ENCODE measurements at regions not wholly inside any gene's neighbourhood (a gene's known extent, or its start where the extent isn't known, plus 50 kb on each side); places are given as distances from the start of the nearest gene placed in this dataset.
"Not testable (repeated sequence)": the region's sequence is repeated elsewhere in the genome, so short reads cannot be mapped to it uniquely, and the experiment has no call there.

DNA sequence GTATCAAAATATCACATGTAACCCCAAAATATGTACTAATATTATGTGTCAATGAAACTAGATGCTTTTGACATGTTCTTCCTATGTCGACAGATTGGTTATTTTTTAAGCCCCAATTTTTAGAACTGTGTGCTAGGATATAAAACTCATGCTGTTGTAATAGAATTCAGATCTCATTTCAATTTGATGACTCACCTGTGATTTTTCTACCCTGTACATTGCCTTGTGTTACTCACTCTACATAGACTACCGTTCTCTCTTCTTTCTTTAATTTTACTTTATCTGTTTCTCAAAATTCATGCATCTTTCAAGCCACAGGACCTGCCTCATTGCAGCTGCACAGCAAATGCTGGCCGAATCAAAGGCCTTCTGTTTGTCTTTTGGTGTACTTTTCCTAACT, 284.5 kb downstream of the MAT2B start:
- DNase-seq (ENCODE audit: low spot score), result no peak

DNA sequence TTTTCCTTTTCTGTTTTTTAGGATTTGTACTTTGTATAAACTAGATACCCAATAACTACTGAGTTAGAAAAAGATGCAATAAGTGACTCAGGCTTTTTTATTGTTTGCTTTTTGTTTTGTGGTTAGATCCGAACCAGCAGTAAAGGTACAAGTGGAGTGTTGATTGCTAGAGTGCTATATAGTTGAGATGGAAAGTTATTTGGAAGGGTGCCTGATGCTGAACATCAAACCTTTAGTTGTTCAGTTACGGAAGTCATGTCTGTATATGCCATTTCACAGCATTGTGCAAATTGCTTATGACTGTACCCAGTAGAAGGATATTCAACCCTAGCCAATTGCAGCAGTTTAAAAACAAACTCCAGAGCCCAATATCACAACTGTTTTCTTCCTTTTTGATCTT, 285.1 kb downstream of the MAT2B start:
- no peak for DNase-seq (ENCODE audit: low spot score)

DNA sequence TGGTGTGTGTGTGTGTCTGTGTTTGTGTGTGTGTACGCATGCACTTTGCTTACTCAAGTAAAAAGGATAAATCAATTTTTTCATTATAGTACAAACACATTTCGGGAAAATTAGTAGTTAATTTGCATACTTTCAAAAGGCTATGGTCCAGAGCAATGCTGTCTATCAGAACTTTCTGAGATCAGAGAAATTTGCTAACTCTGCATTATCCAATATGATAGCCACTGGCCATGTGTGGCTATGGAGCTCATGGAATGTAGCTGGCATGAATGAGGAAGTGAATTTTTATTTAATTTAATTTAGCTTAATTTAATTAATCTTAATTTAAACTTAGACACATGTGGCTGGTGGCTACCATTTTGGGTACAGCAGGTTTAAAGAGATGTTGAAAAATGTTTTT, 289.6 kb downstream of the MAT2B start:
- no peak for DNase-seq (ENCODE audit: low spot score)

DNA sequence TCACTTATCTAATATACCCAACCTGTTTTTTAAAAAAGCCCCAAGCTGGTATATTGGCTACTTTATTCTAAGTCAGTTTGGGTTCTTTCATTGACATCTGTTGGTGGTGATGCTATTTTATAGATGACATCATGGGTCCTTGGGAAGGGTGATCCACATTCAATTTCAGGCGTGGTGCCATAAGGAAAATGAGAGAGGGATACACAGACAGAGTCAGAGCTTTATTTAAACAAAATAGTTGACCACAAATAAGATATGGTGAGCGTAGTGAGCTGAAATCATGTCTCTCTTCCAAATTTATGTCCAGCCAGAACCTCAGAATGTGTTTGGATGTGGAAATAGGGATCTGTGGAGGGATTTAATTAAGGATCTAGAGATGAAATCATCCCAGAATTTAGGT, 302.4 kb downstream of the MAT2B start:
- no peak for DNase-seq (ENCODE audit: low spot score)

DNA sequence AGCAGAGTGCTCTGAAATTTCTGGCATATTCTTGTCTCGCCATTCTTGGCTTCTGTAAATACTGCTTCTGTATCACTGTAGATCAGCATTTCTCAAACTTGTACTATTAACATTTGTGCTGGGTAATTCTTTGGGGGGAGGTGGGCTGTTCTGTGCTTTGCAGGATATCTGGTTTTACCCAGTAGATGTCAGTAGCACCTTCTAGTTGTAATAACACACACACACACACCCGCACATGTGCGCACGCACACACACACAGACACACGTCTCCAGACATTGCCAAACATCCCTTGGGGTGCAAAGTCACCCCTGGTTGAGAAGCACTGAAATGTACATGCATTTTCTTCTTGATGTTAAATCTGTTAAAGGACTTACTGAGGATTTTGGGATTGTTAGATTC, 304.1 kb downstream of the MAT2B start:
- DNase-seq (ENCODE audit: low spot score), result no peak

DNA sequence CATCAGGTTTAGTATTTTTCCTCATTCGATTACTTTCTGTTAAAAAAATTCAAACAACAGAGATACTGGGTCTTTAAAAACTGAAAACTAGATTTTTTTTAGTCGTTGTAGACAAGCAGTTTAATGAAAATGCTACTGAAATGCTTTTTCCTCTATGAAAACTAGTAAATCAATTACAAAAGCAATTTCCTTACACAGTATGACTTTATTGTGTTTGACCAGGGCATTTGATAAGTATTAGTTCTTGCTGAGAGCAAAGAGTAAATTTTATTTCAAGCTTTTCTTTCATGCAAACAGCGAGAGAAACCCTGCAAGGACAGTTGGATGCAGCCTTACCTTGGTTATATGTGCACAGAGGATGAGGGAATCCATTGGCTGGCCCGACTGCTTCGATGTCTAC, 308.5 kb downstream of the MAT2B start:
- DNase-seq (ENCODE audit: low spot score), result no peak

DNA sequence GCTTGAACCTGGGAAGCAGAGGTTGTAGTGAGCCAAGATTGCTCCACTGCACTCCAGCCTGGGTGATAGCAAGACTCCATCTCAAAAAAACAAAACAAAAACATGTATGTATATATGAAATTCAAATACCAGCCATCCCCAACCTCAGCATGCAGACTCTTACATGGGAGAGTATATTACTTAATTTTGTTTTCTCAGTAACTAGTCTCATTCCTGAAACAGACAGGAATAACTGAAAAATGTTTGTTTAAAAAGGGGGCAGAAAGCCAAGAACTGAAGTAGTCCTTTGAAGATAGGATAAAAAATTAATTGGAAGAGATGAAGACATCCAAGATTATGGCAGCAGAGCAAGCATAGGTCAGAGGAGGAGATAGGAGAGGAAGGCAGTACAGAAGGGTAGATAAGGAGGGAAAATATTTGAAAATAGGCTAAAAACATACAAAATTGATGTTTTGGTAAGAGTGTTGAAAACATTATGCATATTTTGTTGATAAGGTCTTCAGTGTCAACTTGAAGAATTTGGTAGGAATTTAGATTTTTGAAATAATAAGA, 309.9 kb downstream of the MAT2B start:
- DNase-seq (ENCODE audit: low spot score), result no peak

DNA sequence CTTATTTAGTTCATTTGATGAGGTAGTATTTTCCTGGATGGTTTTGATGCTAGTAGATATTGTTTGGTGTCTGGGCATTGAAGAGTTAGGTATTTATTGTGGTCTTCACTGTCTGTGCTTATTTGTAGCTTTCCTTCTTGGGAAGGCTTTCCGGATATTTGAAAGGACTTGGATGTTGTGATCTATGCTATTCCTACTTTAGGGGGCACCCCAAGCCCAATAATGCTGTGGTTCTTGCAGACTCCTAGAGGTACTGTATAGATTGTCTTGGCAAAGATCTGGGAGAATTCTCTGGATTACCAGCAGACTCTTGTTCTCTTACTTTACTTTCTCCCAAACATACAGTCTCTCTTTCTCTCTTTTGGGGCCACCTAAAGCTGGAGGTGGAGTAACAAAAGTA, 315.7 kb downstream of the MAT2B start:
- DNase-seq (ENCODE audit: low spot score), result no peak

DNA sequence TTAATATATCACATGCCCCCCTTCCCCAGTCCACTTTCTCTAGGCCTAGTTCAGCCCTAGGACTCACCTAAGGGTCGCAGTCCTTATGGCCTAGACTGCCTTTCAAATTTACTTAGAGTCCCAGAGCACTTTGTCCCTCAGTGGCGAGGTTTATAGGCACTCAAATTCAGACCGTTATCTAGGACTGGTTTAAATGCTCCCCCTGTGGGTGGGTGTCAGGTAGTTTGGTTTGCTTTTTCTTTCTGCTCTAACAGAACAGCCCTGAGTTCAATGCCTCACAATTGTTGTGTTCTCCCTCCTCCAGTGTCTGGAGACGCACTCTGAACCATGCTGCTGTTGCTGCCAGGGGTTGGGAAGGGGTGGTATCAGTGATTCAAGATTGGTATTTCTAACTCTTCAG, 317.1 kb downstream of the MAT2B start:
- no peak for DNase-seq (ENCODE audit: low spot score)

DNA sequence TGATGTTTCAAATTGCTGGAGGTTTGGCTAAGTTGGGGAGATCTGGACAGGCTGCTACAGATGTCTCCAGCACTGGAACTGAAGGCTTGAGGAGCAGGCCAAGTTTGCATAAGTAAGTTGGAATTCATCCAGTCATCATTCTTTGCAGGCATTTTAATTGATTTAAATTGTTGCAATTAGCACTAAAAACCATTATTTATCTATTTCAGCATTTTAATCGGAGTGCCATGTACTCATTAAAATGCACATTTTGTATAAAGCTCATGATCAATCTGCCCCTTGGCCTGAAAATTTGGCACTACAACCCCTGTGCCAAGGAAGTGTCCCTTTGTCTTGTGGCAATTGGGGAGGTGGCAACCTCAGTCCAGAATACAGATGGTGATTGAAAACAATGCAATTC, 320.2 kb downstream of the MAT2B start:
- no peak for DNase-seq (ENCODE audit: low spot score)

DNA sequence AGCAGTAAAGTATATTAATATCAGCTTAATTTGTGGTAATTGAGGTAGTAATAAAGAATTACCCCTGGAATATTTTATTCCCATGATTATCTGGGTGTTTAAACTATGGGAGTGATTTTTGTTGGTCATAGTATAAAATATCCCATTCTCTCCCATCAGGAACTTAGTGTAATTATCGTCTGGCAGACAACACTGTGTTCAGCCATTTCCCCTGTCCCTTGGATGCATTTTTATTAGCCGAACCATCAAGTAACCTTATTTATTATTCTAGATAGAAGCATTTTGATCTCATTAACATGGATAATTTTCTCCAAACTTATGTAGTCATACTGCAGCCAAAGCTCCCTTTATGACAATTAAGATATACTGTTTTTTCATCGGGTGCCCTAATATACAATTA, 320.8 kb downstream of the MAT2B start:
- no peak for DNase-seq (ENCODE audit: low spot score)

DNA sequence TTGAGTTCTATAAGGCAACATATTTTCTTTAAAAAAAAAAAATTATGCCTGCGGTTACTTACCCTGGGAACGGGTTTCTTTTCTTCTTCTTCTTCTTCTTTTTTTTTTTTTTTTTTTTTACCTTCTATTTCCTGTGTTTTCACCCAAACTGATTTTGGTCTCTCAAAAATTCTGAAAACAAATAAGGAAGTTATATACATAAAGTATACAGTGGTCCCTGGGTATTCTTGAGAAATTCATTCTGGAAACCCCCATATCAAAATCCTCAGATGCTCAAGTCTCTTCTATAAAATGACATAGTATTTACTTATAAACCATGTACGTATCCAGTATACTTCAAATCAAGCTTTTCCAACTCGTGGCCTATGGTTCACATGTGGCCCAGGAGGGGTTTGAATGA, 326.7 kb downstream of the MAT2B start:
- no peak for DNase-seq (ENCODE audit: low spot score)

DNA sequence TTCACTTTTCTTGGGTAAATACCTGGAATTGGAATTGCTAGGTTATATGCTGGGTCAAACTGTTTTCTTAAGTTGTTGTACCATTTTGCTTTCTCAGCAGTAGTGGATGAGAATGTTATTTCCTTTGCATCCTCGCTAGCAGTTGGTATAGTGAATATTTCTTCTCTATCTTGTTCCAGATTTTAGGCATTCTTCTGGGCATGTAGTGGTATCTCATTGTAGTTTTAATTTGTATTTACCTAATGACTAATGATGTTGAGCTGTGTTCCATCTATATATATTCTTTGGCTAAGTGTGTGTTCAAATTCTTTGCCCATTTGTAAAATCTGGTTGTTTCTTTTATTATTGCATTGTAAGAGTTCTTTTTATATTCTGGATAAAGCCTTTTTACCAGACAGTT, 333.3 kb downstream of the MAT2B start:
- no peak for DNase-seq (ENCODE audit: low spot score)

DNA sequence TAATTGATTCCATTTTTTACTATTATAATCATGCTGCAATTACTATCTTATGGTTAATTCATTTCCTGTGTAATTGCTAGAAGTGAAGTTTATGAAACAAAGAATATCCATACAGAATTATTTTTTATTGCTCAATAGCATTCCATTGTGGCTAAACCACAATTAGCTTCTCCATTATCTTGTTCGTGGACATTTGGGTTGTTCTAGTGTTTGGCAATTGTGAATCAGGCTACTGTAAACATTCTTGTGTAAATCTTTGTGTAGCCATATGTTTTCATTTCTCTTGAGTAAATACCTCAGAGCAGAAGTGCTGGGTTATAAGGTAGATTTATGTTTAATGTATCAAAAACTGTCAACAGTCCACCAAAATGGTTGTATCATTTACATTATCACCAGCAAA, 341.1 kb downstream of the MAT2B start:
- no peak for DNase-seq (ENCODE audit: low spot score)

DNA sequence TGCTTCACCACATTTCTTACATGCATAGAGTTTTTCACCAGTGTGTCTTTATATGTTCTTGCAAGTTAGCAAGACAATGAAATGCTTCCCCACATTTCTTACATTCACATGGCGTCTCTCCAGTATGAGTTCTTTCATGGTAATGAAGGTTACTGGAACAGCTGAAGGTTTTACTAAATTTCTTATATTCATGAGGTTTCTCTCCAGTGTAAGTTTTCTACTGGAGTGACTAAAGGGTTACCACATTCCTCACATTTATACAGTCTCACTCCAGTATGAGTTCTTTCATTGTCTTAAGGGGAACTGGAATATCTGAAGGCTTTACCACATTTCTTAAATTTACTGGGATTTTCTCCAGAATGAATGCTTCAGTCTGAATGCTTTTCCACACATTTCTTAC, 350.3 kb downstream of the MAT2B start:
- no peak for DNase-seq (ENCODE audit: low spot score)

DNA sequence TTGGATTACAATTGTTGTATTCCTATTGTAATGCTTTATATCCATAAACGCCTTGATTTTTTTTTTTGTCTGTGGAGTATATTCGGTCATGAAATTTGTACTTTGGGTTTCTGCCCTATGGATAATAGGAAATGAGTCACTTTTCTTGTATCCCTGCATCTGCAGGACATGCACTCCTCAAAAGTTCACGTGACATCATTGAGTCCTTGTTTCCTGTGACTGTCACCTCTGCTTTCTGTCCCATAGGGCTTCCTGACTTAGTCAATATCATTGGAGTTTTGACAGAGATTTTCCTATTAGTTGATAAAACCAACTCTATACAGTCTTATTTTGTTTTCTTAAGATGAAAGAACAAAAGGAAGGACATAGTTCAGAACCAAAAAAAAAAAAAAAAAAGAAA, 356.3 kb downstream of the MAT2B start:
- DNase-seq (ENCODE audit: low spot score), result no peak

DNA sequence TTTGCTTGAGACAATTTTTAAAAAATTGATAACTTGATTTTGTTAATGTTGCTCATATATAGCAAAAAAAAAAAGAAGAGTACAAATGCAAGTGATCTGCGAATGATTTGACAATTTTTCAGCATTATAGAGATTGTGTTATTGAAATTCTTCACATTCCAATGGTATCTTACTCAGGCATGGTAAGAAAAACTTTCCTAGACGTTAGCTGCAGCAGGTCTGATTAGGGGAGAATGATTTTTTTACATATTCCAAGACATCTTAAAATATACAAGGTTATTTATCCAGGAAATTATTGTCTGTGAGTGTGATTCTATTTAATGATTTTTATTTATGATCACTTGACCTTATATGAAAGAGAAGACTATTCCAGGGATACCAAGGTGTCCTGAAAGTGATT, 361.9 kb downstream of the MAT2B start:
- DNase-seq (ENCODE audit: low spot score), result no peak

DNA sequence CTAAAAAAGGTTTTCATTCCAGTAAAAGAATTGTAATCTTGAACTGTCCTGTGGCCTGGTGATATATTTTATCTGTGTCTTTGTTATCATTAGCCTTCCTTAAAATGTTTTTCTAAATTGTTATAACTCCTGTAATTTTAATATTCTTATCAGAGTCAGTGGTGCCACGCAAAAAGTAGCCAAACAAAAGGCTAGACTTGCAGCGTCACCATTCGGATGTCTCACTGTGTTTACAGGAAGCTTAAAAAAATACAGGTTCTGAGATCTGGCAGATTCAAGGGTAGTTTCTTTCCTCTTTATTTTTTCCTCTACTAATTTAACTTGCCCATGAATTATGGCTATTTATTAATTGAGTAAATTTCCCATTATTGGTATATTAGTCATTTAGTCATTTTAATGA, 362.3 kb downstream of the MAT2B start:
- DNase-seq (ENCODE audit: low spot score), result no peak

DNA sequence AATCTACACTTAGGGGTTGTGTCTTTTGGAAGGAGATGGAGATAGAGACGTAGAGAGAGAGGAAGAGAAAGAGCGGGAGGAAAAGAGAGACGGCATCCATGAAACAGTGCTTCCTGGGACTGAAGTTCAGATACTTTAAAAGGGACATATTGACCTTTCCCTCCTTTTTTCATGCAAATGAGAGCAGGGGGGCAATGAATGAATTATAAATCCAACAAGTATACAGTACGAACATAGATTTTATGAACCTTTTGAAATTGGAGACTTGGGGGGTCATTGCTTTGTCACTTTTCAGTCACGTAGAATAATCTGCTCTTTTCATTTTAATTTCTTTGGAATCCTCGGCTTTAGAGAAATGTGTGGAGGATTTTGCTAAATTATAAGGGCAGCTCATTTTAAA, 364.2 kb downstream of the MAT2B start:
- DNase-seq (ENCODE audit: low spot score), result no peak

DNA sequence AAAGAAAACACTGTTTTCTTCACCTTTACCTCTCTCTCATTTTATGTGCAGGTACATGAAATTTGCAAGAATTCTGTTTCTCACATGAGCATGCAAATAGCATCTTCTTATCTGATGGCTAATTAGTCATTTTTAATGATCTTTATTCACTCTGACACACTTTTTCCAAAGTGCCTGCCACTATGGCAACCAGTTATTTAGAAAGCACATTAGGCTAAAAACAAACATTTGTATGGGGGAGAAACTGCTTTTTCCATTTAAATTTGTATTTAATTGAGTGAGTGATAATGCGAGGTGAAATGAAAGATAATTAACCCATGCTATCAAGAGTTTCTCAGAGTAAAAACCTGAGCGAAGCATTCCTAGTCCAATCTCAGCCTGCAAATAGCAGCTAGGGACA, 365.0 kb downstream of the MAT2B start:
- DNase-seq (ENCODE audit: low spot score), result no peak

DNA sequence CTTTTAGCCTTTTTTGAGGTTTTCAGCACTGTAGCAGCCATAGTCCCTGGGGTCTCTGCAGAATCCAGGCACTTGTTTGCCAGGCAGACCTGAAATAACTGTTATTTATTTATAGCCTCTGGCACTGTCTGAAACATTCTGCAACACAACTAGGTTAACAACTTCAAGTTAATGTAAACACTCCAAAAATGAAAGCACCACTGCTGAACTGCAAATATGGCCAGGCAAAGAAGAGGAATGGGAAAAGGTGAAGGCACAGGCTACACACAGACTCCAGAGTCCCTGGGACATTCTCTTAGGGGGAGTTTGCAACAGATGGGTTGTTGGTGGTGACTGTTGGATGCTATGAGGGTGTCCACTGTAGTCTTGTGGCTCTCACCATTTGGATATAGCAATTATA, 369.0 kb downstream of the MAT2B start:
- no peak for DNase-seq (ENCODE audit: low spot score)

DNA sequence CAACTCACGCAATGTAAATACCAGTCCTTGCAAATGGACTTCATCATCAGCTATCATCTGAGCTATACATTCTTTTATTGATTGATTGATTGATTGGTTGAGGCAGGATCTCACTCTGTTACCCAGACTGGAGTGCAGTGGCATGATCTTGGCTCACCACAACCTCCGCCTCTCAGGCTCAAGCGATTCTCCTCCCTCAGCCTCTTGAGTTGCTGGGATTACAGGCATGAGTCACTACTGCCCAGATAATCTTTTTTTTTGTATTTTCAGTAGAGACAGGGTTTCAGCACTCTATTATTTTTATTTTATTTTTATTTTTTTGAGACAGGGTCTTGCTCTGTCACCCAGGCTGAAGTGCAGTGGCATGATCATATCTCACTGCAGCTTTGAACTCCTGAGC, 369.5 kb downstream of the MAT2B start:
- DNase-seq (ENCODE audit: low spot score), result not testable (repeated sequence)

DNA sequence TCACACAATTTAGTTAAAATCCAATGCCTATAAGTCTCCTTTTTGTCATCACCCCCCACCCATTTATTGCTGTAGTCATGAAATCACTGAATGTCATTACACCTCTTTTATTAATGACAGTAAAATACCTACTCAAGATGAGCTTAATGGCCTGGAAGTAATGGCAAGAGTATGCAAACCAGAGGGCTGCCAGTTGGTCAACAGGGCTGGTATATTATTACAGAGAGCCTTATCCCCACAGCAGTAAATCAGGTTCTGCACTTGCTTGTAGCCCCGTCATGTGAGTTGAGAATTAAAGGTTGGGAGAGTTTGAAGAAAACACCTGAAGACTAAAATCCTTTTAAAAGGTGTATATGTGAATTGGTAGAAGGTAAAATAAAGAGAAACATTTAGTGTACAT, 372.4 kb downstream of the MAT2B start:
- DNase-seq (ENCODE audit: low spot score), result no peak

DNA sequence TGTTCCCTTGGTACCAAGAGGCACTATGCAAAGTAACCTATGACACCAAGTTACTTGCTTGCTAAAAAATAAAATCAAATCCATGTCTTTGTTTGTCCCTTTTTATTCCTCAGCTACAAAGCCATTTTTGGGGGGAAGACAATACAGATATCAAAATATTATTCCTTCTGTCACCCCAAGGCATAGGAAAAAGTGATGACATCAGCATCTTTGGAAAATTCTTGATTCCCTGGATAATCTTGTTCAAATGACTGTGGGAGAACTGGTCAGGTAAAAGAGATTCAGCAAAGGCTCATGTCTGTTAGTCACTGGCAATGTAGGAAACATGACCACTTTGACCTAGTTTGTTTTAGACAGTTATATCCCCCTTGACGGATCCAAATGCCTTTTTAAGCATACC, 373.1 kb downstream of the MAT2B start:
- no peak for DNase-seq (ENCODE audit: low spot score)

DNA sequence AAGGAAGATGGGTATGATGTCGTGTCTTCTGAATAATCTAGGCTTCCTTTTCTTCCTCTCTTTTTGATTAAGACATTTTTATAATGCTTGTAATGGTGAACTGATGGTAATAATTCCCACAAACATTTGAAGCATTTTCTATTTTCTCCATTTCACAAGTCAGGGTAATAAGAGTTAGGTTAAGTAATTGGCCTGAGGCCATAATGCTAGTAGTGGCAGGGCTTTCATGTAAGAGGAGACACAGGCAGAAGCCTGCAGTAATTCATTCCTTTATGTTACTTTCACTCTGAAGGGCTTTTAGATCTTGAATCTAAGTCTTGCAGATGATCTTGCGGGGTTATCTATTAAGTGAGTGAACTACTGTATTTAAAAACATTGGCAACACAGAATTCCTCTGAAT, 374.9 kb downstream of the MAT2B start:
- no peak for DNase-seq (ENCODE audit: low spot score)
